ENCODE measurements at regions not wholly inside any gene's neighbourhood (a gene's known extent, or its start where the extent isn't known, plus 50 kb on each side); places are given as distances from the start of the nearest gene placed in this dataset.

DNA sequence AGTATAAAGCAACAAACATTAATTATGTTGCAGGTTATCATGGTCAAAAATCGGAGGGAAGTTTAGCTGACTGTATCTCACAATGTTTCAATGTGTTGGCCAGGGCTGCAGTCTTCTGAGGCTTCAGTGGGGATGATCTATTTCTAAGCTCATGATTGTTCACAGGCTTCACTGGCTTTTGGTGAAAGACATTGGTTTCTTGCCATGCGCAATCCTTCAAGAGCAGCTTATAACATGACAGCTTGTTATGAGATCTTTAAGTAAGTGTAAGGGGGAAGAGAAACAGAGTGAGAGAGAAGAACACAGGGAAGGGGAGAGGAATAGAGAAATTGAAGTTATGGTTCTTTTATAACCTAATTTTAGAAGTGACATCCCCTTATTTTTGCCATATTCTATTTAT, 385.9 kb upstream of the CHD1 start:
- H3K4me3 ChIP-seq (ENCODE audit: low read length), result no peak overlapping the region
- H3K9ac ChIP-seq (ENCODE audit: extremely low read depth, low read length, poor library complexity, severe bottlenecking), result no peak overlapping the region
- H3K9me3 ChIP-seq (ENCODE audit: control insufficient read depth, low read length), result no peaks in the 10 kb centered on the region
- H3K4me1 Mint-ChIP-seq, result no peaks in the 10 kb centered on the region
- no peak for DNase-seq
- no peaks in the 10 kb centered on the region for H3K27me3 Mint-ChIP-seq (ENCODE audit: insufficient read depth)
- no peaks in the 10 kb centered on the region for H3K36me3 ChIP-seq (ENCODE audit: control insufficient read depth, insufficient read depth, low read length)
- H3K4me1 ChIP-seq (ENCODE audit: control insufficient read depth, insufficient read depth, low read length), result no peaks in the 10 kb centered on the region
- 91 to 100% methylated on average over 2 of the region's 2 CpGs for WGBS, 2 experiments (ENCODE audit: insufficient coverage in 1 of 2, insufficient read length in 1 of 2)
- TF ChIP-seq, protein P1, sequence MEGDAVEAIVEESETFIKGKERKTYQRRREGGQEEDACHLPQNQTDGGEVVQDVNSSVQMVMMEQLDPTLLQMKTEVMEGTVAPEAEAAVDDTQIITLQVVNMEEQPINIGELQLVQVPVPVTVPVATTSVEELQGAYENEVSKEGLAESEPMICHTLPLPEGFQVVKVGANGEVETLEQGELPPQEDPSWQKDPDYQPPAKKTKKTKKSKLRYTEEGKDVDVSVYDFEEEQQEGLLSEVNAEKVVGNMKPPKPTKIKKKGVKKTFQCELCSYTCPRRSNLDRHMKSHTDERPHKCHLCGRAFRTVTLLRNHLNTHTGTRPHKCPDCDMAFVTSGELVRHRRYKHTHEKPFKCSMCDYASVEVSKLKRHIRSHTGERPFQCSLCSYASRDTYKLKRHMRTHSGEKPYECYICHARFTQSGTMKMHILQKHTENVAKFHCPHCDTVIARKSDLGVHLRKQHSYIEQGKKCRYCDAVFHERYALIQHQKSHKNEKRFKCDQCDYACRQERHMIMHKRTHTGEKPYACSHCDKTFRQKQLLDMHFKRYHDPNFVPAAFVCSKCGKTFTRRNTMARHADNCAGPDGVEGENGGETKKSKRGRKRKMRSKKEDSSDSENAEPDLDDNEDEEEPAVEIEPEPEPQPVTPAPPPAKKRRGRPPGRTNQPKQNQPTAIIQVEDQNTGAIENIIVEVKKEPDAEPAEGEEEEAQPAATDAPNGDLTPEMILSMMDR (conservative IDR thresholded peaks at IDR 0.05), result no peak
- H3K4me3 Mint-ChIP-seq, result no peak overlapping the region
- H3K27ac ChIP-seq (ENCODE audit: low read depth, low read length), result no peak overlapping the region
- H3K27me3 ChIP-seq (ENCODE audit: control insufficient read depth, insufficient read depth, low read length, poor library complexity, severe bottlenecking), result no peaks in the 10 kb centered on the region
- no peak overlapping the region for H3K27ac Mint-ChIP-seq
- H3K9me3 Mint-ChIP-seq, result no peaks in the 10 kb centered on the region
- no peaks in the 10 kb centered on the region for H3K36me3 Mint-ChIP-seq (ENCODE audit: low read depth)

DNA sequence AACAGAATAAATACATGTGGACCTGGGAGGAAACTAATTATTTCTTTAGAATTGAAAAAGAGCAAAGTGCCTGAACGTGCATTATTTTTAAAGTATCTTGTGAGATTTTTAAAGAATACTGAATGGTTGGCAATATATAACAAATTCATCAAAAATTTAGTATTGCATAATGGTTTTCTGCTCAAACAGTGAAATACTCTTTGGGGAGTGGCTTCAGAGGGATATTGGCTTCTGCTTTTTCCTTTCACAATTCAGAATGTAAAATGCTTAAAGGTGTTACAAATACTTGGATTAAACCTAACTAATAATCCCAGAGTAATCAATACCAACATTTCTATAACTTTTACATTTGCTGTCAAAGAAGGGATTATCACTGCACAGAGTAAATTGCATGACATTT, 379.3 kb upstream of the CHD1 start:
- DNase-seq, result no peak
- H3K36me3 ChIP-seq (ENCODE audit: control insufficient read depth, insufficient read depth, low read length), result no peaks in the 10 kb centered on the region
- H3K27me3 Mint-ChIP-seq (ENCODE audit: insufficient read depth), result no peaks in the 10 kb centered on the region
- WGBS, 2 experiments (ENCODE audit: insufficient coverage in 1 of 2, insufficient read length in 1 of 2), result 80% methylated on average over 1 of the region's 1 CpG
- H3K4me1 Mint-ChIP-seq, result no peaks in the 10 kb centered on the region
- no peak overlapping the region for H3K4me3 ChIP-seq (ENCODE audit: low read length)
- H3K4me3 Mint-ChIP-seq, result no peak overlapping the region
- H3K36me3 Mint-ChIP-seq (ENCODE audit: low read depth), result no peaks in the 10 kb centered on the region
- no peaks in the 10 kb centered on the region for H3K4me1 ChIP-seq (ENCODE audit: control insufficient read depth, insufficient read depth, low read length)
- TF ChIP-seq, protein P1 (conservative IDR thresholded peaks at IDR 0.05), result no peak
- no peak overlapping the region for H3K27ac ChIP-seq (ENCODE audit: low read depth, low read length)
- H3K27ac Mint-ChIP-seq, result no peak overlapping the region
- H3K9ac ChIP-seq (ENCODE audit: extremely low read depth, low read length, poor library complexity, severe bottlenecking), result no peak overlapping the region
- H3K9me3 Mint-ChIP-seq, result no peaks in the 10 kb centered on the region
- H3K27me3 ChIP-seq (ENCODE audit: control insufficient read depth, insufficient read depth, low read length, poor library complexity, severe bottlenecking), result no peaks in the 10 kb centered on the region
- no peaks in the 10 kb centered on the region for H3K9me3 ChIP-seq (ENCODE audit: control insufficient read depth, low read length)

DNA sequence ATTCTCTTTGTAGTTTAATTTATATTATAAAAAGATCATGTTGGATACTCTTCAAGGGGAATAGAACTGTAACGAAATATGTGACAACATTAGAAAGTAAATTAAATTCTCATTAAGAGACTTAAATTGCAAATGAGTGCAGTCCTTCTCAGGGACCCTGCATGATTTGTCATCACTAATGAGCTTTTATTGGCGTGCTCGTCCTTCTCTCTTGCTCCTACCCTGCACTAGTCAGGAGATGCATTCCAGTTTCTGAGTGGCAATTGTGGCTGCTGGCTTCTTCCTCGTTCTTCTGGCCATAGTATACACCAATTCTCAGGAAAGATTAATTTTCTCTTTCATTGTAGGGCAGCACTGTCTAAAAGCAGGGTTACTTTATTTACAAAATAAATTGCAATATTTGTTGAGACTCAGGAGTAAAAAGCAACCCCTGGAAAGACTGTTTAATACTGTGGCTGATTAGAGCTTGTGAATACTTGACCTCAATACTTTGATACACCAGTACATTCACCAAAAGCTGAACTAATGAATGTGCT, 376.3 kb upstream of the CHD1 start:
- Histone ChIP-seq H3K27me3 (ENCODE audit: control insufficient read depth, insufficient read depth, low read length, poor library complexity, severe bottlenecking) (no peaks in the 10 kb centered on the region), H3K4me3 (ENCODE audit: low read length) (no peak overlapping the region), H3K27ac (ENCODE audit: low read depth, low read length) (no peak overlapping the region), H3K36me3 (ENCODE audit: control insufficient read depth, insufficient read depth, low read length) (no peaks in the 10 kb centered on the region), H3K9ac (ENCODE audit: extremely low read depth, low read length, poor library complexity, severe bottlenecking) (no peak overlapping the region), H3K4me1 (ENCODE audit: control insufficient read depth, insufficient read depth, low read length) (no peaks in the 10 kb centered on the region), H3K9me3 (ENCODE audit: control insufficient read depth, low read length) (no peaks in the 10 kb centered on the region)
- DNase-seq, result no peak
- no peak overlapping the region for H3K4me3 Mint-ChIP-seq
- no peaks in the 10 kb centered on the region for H3K4me1 Mint-ChIP-seq
- no peaks in the 10 kb centered on the region for H3K36me3 Mint-ChIP-seq (ENCODE audit: low read depth)
- H3K9me3 Mint-ChIP-seq, result no peaks in the 10 kb centered on the region
- 93% methylated on average over 4 of the region's 4 CpGs; no CpG with 5 or more reads in 1 of the 2 experiments for WGBS, 2 experiments (ENCODE audit: insufficient coverage in 1 of 2, insufficient read length in 1 of 2)
- no peaks in the 10 kb centered on the region for H3K27me3 Mint-ChIP-seq (ENCODE audit: insufficient read depth)
- TF ChIP-seq, protein P1 (conservative IDR thresholded peaks at IDR 0.05), result no peak
- H3K27ac Mint-ChIP-seq, result no peak overlapping the region

Data from endodermal cell (in vitro differentiated cells).